Hepatic stellate cell (primary cell): ENCODE measurements at regions not wholly inside any gene's neighbourhood (a gene's known extent, or its start where the extent isn't known, plus 50 kb on each side); places are given as distances from the start of the nearest gene placed in this dataset.

Experiments used
- DNase-seq: peaks from one replicate; pipeline ENCODE4 v3.0.0; 2011; ENCODE audit warnings: low spot score

DNA sequence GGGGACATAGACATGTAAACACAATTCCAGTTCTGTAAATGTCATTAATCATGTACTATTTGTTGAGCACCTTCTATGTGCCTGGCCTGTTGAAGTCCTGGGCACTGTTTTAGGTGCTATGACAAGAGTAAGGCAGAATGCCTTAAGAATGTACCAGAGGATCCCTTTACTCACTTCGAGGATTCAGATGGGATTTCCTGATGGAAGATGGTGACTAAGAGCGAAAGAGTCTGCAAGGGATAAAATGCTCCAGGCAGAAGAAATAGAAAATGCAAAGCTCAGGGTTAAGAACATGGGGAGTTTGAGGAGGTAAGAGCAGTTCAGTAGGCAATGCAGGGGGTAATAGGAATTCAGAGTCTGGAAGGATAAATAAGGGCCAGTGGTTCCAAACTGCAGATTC is 671.3 kb upstream of the TBX3 start:
- no peak for DNase-seq

DNA sequence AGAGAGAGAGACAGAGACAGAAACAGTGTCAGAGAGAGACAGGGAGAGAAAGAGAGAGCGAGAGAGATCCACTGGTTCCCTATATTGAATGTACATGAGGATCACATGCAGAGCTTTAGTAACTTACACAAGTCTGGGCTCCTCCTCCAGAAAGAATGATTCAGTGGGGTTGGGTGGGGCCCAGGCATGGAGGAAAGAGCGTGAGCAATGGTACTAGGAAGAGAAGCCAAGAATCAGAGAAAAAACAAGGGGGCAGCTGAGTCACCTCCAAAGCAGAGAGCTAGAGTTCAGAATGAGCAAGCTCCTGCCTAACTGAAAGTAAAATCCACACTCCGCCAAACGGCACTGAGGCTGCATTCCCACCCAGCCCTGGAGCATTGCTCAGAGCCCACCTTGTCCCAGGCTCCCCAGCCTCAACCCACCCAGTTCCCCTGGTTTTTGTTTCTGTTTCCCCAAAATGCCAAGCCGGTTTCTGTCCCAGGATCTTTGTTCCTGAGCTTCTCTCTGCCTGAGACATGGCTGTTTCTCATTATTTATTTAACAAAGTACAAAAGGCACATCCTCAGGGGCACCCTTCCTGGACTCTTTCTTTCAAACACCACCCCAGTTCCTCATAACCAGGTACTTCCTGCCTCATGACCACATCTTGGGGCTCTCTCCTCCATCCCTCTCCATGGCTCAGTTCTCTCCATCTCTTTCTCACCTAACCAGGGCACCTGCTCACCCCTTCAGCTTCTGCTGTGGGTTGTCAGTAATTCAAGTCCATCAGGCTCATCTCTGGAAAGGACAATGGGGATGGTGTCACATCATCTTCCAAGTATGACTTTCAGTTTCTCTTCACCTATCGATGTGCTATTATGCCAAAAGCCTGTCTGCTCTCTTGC is 670.3 kb upstream of the TBX3 start:
- DNase-seq = peak; percentile 82

DNA sequence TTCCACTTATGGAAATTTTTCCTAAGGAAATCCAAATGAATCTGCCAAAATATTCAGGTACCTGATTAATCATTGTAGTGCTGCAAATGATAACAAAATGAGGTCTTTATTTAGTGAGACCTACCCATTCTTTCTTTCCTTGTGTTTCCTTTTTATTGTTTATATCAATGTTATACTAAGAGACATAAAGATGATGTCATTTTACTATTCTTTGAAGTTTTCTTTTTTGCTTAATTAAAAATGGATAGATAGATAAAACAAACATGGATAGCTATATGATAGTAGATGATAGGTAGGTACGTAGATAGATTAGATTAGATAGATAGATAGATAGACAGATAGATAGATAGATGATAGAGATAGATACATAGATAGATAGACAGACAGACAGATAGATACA is 669.5 kb upstream of the TBX3 start:
- no peak for DNase-seq

DNA sequence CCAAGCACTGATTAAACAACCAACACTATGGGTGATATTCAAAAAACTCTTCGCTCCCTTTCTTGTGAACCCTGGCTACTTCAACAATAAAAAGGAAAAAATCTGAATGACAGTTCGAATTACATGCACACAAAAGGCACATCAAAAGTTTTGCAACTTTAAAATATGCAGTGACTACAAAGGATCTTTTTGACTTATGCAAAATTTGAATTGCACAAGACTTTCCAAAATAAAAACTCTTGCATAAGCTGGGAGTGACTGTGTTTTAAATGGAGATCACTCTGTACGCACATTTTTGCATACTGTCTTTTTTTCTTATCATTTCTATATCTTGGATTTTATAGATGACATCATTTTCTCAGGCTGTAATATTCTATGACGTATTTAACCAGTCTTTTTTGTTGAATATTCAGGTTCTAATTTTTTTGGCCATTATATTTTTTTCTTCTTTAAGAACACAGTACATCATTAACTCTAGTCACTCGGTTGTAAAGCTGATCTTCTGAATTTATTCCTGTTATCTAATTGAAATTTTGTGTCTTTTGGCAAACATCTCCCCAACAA is 667.6 kb upstream of the TBX3 start:
- no peak for DNase-seq

DNA sequence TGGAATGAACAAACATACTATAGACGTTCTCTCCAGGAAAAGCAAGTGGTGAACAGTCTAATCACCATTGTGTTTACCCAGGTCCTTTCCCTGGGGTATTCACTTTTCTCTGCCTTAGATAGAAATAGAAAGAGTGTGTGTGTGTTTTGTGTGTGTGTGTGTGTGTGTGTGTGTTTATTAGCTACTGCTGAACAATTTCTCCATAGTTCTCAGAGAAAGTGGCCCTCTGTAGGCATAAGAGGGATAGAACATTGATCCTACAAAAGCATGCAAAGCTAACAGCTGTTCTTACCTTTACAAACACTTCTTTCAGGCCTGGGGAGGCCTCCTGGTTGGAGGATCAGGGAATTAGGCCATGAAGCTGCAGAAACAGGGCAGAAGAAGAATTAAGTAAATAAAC is 665.7 kb upstream of the TBX3 start:
- no peak for DNase-seq

DNA sequence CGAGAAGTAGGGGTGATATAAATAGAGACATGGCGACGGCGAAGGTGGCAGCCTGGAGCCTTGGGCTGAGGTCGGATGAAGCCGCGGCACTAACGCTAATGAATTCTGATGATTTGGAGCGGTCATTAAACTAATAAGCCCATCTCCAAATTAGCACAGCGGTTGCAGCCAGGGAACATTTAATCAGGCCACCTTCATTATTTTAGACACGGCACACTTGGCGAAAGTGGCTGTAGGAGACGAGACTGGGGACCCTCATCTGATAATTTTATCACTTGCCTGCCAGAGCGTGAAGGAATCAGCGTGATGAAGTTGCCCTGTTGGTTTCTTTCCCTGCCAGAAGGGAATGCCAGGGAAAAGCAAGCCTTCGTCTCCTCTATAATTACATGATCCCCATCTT is 664.3 kb upstream of the TBX3 start:
- no peak for DNase-seq

DNA sequence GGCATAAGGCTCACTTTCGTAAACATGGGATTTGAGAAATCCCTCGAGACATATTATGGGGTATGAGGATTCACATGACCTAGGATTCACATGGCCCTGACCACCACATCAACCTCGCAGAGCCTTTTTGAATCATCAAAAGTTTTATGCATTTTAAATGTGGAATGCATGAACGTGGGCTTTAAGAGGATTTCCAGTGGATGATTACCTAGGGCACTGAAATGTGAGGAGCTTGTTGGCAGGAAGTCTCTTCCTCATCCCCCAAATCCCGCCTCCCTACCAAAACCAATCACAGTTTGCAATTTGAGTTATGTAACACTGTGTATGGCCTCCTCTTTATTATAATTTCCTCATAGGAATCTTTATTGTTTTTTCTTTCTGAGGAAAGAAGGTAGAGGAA is 659.6 kb upstream of the TBX3 start:
- DNase-seq = no peak

DNA sequence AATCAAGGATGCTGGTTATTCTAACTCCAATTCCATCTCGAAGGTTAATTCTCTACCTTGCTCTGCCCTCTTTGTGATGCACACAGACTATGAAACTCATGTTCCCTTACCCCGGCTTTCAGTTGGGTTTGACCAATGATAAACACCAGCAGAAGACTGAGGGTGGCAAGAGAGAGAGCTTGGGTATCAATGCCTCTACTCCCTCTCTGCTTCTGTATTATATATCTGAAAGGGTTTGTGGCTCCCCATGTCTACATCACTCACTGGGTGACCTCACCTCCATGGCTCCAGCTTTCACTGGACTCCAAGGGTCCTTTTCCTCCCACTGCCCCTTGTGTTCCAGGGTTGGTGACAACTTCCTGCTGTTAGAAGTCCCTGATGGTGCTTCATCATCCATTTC is 659.0 kb upstream of the TBX3 start:
- DNase-seq = no peak

DNA sequence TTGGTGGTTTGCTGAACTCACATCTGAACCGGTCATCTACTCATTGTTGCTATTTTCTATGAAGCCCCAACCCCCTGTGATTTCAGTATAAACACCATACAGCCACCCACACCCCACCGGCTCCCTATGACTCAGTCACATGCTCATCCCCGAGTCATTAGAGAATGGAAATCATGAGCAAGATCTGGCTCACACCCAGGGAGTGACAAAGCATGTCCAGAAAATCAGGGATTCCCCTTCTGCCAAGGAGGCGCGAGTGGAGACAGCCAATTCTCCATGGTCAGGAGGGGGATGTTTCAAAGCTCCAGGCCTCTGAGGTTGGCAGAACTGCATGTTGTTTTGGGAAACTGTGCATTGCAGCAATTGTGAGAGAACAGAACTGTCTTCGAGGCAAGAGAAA is 657.5 kb upstream of the TBX3 start:
- DNase-seq = peak; percentile 81

DNA sequence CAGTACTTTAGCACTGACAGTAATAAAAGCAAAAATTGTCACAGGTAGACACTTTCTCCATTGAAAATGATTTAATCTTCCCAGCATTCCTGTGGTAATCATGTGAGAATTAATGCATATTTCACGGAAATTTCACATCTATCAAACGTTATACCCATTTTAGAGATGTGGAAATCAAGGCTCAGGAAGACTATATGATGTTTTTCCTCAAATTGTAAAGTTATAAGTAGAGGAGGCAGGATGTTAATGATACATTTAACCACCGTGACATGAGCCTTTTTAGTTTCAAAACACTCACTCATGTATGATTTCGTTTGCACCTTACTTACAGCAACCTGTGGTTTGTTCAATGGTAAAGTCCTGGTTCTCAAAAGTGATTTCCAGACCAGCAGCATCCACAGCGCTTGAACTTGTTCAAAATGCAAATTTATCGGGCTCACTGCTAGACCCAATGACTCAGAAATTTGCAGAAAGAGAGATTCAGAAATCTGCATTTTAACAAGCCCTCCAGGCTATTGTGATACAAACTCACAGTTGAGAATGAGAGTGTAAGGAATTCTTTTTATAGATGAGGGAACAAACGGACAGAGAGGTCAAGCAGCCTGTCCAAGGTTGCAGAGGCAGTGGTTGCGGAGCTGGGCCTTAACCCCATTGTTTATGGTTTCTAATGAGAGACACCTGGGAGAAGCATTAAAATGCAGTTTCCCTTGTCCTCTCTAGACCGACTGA is 654.8 kb upstream of the TBX3 start:
- no peak for DNase-seq

DNA sequence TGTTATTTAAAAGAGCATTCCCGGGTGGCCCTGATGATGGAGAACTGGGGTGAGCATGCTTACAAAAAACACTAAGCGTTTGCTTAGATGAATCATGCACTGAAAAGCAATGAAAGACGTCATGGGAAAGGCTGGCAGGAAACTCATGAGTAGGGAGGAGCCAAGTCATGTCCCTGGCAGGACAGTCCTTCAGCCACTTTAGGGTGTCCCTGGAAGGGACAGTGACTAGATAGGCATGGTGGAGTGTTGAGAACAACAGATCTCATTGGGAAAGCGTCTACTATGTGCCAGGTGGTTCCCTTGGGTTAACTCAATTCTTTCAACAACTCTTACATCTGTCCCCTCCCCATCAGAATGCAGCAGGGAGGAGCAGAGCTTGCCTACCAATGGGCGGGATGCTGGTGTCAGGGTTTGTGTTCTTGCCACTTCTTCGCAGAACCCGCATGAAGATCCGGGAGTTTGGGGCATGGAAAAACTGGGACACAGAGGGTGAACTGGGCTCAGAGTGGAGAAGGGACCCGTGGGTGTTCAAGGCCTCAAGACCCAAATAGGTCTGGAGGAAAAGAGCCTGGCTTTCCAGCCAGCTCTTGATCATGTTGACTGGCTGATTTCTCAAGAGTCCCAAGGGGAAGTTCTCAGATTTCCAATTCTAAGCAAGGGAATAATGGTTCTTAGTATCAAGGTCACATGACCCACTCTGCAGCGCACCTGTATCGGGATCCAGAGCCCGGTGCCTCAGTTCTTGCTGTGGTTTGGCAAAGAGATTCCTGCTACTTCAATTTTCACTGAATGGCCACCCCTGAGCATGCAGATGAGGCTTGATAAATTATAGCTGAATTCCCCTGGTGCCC is 653.9 kb upstream of the TBX3 start:
- peak; percentile 68 for DNase-seq

DNA sequence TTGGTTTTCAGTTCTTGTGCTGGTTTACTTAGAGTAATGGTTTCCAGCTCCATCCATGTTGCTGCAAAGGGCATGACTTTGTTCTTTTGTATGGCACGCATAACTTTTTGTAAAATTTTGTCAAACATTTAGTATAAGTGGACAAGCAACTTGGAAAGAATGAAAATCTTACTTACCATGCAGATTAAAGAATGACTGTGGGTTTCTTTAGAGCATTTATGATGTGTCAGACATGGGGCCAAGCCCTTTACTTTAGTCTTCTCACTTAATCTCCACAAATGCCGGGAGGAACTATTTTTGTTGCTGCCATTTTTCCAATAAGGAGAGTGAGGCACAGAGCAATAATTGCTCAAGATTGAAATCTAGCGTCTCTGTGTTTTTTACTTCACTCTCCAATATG is 652.5 kb upstream of the TBX3 start:
- no peak for DNase-seq

DNA sequence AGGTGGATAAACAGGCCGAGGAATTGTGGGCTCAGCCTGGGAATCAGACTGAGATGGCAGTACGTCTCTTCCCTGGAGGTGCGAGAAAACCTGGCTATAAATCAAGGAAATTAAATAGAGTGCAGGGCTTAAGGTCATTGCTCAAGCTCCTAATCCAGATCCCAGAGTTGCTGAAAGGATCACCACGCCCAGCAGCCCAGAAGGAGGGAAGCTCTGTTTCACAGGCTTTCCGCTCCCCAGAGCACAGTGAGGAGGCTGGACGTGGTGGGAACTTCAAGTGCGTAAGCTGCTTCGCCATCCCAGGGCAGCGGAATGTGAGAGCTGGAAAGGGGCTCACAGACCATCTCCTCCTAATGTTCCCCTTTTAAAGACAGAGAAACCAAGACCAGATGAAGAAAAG is 651.6 kb upstream of the TBX3 start:
- DNase-seq = no peak

DNA sequence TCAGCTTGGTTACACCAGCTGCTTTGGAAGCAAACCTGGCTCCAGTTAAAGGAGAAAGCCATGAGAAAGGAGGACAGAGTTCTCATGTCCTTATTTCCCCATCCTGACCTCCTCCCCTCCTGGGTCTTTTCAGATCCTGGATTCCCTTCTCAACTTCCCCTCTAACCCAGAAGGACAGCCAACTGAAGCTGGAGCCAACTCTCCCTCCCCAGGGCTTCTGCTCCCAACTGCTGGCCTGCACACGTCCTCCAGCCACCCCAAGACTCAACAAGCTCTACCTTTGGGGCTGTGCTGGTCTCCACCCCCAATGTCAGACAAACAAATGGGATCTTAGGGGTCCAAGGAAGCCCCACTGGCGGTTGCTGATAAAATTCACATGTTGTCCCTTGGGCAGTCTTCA is 651.1 kb upstream of the TBX3 start:
- DNase-seq = no peak

DNA sequence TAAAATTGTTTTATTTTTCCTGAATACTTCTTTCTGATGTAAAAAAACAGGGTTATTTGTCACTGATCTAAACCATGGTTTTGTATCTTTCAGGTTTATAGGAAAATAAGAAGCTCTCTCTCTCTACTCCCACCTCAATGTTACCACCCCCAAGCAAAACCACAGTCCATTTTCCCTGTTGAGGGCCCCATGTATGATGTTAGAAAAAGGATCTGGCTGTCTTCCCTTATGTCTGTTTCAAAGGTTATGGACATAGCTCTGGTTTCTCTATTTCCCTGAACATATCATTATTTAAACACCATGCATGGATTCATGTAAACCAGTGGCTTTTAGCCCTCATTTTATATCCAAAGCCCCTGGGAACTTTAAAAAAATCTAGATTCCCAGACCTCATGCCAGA is 649.0 kb upstream of the TBX3 start:
- no peak for DNase-seq

DNA sequence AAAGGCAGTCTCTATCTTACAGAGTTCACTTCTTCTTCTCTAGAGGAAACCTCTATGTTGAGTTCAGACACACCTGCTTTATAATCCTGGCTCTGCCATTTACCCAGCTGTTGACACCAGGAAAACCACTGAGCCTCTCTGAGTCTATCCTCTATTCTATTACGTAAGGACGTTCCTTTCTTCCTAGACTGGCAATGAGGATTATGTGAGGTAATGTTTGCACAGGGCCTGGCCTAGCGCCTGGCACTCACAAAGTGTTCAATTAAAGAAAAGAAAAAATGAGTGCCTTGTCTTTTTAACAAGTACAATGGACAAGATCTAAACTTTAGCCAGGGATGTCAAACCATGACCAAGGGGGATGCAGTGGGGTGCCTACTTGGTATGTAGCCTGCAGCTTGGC is 641.9 kb upstream of the TBX3 start:
- no peak for DNase-seq

DNA sequence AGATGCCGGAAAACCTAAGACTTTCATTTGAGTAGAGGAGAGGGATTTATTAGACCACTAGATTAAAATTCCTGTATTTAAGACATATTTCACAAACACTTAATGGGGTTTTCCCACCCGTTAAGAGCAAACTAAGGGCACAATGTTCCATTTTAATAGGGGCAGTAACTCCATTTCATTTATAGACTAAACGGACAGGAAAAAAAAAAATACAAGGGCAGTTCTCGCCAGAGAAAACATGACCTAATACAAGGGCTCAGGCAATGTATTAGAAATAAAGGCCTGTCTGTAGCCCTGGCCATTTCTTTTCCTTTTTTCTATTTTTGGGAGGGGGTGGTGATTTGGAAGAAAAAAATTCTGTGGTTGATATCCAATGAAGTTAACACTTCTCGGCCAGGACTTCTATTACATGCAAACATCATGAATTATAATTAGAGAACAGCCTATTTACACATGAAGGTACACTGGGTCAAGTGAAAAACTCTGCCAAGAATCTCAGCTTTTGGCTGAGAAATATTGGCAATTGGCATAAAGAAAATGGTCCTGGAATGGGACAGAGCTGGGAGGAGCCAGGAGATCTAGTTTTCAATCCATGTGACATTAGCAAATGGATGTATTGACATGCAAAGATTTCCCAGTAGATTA is 641.1 kb upstream of the TBX3 start:
- DNase-seq = no peak

DNA sequence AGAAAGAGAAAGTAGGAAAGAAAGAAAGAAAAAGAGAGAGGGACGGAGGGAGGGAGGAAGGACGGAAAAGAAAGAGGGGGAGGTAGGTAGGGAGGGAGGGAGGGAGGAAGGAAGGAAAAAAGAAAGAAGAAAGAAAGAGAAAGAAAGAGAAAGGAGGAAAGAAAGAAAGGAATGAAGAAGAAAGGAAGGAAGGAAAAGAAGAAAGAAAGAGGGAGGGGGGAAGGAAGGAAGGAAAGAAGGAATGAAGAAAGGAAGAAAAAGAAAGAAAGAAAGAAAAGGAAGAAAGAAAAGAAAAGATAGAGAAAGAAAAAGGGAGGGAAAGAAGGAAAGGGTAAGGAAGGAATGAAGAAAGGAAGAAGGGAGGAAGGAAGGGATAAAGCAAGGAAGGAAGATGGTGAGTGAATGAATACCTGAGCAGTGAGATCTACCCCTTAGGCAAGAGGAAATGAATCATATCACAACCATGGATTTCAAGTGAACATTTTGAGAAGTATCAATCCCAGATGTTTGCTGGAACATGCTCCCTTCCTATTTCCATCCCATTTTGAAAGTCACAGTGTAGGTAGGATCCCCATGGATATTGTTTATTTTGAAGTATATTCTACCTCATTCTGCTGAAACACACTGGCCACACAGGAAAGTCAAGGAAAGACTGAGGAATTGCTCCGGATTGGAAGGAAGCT is 639.4 kb upstream of the TBX3 start:
- peak; percentile 6 for DNase-seq

DNA sequence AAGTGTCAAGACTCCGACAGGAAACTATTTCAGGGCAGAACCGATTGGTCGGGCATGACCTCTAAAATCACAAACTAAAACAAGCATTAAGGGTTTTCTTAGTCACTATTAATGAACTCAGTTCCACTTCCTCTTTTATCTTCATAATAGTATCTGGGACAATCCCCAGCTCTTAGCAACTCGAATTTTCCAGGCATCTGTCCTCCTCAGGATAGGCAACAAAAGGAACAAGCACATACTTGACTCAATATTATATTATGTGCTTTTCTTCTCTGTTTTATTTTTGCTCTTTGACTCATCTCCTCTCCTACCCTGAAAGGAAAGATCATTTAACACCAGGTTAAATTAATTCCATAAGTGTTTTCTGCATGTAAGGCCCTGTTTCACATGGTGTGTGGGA is 638.3 kb upstream of the TBX3 start:
- DNase-seq = peak; percentile 3

DNA sequence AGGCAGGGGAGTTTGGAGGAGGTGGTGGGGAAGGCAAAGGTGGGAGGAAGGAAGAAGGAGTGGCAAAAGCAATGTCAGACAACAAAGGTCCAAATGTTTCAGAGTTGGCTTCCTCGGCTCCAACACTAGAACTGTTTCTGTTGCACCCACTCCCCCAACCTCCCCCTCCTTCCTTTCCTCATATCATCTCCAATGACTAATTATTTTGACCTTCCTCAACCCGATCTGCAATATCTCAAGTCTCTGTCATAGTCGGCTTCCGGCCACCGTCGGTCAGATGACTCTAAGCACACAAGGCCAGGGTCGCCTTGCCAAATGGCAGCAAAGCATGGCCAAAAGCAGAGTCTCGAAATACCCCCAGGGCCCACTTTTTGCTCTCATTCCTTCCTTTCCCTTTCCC is 637.0 kb upstream of the TBX3 start:
- no peak for DNase-seq

DNA sequence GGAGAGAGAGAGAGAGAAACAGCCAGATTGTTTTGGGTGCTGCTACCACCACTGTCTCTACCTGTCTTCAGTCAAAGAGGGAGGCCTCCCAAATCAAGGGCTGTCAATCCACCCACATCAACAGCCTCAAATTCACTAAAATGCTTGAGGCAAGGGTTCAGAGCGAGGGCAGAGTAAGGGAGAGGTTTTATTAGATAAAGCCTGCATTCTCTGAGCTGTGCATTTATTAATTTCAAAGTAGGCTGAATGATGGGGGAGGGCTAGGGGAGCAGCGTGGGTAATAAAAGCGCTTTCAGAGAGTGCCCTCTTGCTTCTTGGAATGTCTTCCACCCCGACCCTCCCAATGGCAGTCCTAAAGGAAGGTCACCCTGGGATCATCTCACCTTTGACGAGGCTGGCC is 636.5 kb upstream of the TBX3 start:
- no peak for DNase-seq
